GM21526 (cell line): ENCODE measurements at regions not wholly inside any gene's neighbourhood (a gene's known extent, or its start where the extent isn't known, plus 50 kb on each side); places are given as distances from the start of the nearest gene placed in this dataset.

ENCODE experiments used
- ATAC-seq: cut with Tn5 transposase; IDR thresholded peaks from one replicate; pipeline ENCODE4 v1.9.1; 2021; ENCODE audit warnings: moderate library complexity; ENCODE audit not compliant: unreplicated experiment, low FRiP score

GRCh38 chr3:6509576-6509975, 351.3 kb upstream of the GRM7 start:
- no peak for ATAC-seq

- no peak for ATAC-seq
These were observed 350.2 kb upstream of the GRM7 start for GRCh38 chr3:6510713-6511112.

- no peak for ATAC-seq
These were observed 348.6 kb upstream of the GRM7 start for GRCh38 chr3:6512172-6512800.

GRCh38 chr3:6516143-6516542, 344.8 kb upstream of the GRM7 start:
- no peak for ATAC-seq

GRCh38 chr3:6516694-6517093, 344.2 kb upstream of the GRM7 start:
- no peak for ATAC-seq

GRCh38 chr3:6518709-6519345, 342.1 kb upstream of the GRM7 start:
- no peak for ATAC-seq

GRCh38 chr3:6521369-6522113, 339.4 kb upstream of the GRM7 start:
- no peak for ATAC-seq

- no peak for ATAC-seq
These were observed 338.7 kb upstream of the GRM7 start for GRCh38 chr3:6522191-6522590.

- ATAC-seq = no peak
These were observed 337.9 kb upstream of the GRM7 start for GRCh38 chr3:6523043-6523442.

- no peak for ATAC-seq
These were observed 336.4 kb upstream of the GRM7 start for GRCh38 chr3:6524479-6524878.

- no peak for ATAC-seq
These were observed 334.6 kb upstream of the GRM7 start for GRCh38 chr3:6526321-6526720.

- ATAC-seq = no peak
These were observed 334.1 kb upstream of the GRM7 start for GRCh38 chr3:6526861-6527260.

- ATAC-seq = no peak
These were observed 332.0 kb upstream of the GRM7 start for GRCh38 chr3:6528951-6529350.

- ATAC-seq = no peak
These were observed 329.8 kb upstream of the GRM7 start for GRCh38 chr3:6531153-6531552.

GRCh38 chr3:6532101-6532500, 328.8 kb upstream of the GRM7 start:
- no peak for ATAC-seq

- no peak for ATAC-seq
These were observed 319.9 kb upstream of the GRM7 start for GRCh38 chr3:6540981-6541380.

GRCh38 chr3:6542795-6543194, 318.1 kb upstream of the GRM7 start:
- ATAC-seq = no peak

GRCh38 chr3:6549296-6549695, 311.6 kb upstream of the GRM7 start:
- no peak for ATAC-seq

GRCh38 chr3:6551165-6551564, 309.8 kb upstream of the GRM7 start:
- ATAC-seq = no peak

- ATAC-seq = no peak
These were observed 300.7 kb upstream of the GRM7 start for GRCh38 chr3:6560259-6560658.

- ATAC-seq = no peak
These were observed 293.7 kb upstream of the GRM7 start for GRCh38 chr3:6567241-6567640.

GRCh38 chr3:6568999-6569493, 291.9 kb upstream of the GRM7 start:
- no peak for ATAC-seq
